Activated naive CD8-positive, alpha-beta T cell treated with anti-CD3 and anti-CD28 coated beads, Interleukin-2, amount 10 ng/mL, durations not matched to agents 7 days and 5 days (primary cell): ENCODE measurements at regions not wholly inside any gene's neighbourhood (a gene's known extent, or its start where the extent isn't known, plus 50 kb on each side); places are given as distances from the start of the nearest gene placed in this dataset.
"Not testable (repeated sequence)": the region's sequence is repeated elsewhere in the genome, so short reads cannot be mapped to it uniquely, and the experiment has no call there.

Experiments used
- ATAC-seq: fragments of 150-1000 bp; cut with Tn5 transposase; one replicate; pipeline ENCODE4 v1.10.0; 2021; ENCODE audit warnings: low read depth, moderate library complexity
- POLR2A ChIA-PET: fragments of 350-600 bp; sonication (Branson Sonifier 250); formaldehyde crosslinking; loops from one replicate; lab custom pipeline; 2021; ENCODE audit warnings: antibody characterized with exemption; lab: Charles Lee
- DNase-seq: peaks from one replicate; pipeline ENCODE4 v3.0.0; 2021
- H3K27ac Mint-ChIP-seq: one replicate; pipeline ENCODE4 v1.8.0; 2022; ENCODE audit warnings: mild to moderate bottlenecking, mixed read lengths
- H3K27me3 Mint-ChIP-seq: one replicate; pipeline ENCODE4 v1.8.0; 2022; ENCODE audit warnings: mild to moderate bottlenecking, moderate library complexity, mixed read lengths
- H3K36me3 Mint-ChIP-seq: one replicate; pipeline ENCODE4 v1.8.0; 2021; ENCODE audit warnings: mild to moderate bottlenecking, mixed read lengths
- H3K4me1 Mint-ChIP-seq: one replicate; pipeline ENCODE4 v1.8.0; 2021; ENCODE audit warnings: mixed read lengths
- H3K4me3 Mint-ChIP-seq: one replicate; pipeline ENCODE4 v1.8.0; 2022; ENCODE audit warnings: mild to moderate bottlenecking, moderate library complexity, mixed read lengths
- H3K9me3 Mint-ChIP-seq: one replicate; pipeline ENCODE4 v1.8.0; 2021; ENCODE audit warnings: mixed read lengths

DNA sequence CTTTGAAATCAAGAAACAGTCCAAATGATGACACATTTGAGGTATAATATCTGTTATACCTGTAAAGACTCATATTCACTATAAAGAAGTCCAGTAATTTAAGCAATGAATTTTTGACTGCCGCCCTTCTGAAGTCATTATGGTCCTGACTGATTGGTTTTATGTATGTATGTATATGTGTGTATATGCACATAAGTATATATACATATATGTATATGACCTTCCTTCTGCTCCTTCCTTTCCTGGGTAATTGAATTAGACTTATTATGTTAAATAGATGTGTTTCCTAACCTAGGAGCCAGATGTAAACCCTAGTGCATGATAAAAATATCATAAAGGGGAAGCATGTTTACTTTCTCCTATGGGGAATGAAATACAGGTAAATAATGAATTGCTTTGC is 343.1 kb upstream of the BRINP1 start:
- no peak for DNase-seq
- no peaks in the 10 kb centered on the region for H3K27me3 Mint-ChIP-seq
- no peaks in the 10 kb centered on the region for H3K36me3 Mint-ChIP-seq
- H3K9me3 Mint-ChIP-seq, result no peaks in the 10 kb centered on the region
- no peaks in the 10 kb centered on the region for H3K4me1 Mint-ChIP-seq
- ATAC-seq, result no peak
- POLR2A ChIA-PET, result no interaction called here
- no peak overlapping the region for H3K27ac Mint-ChIP-seq
- H3K4me3 Mint-ChIP-seq, result no peak overlapping the region

DNA sequence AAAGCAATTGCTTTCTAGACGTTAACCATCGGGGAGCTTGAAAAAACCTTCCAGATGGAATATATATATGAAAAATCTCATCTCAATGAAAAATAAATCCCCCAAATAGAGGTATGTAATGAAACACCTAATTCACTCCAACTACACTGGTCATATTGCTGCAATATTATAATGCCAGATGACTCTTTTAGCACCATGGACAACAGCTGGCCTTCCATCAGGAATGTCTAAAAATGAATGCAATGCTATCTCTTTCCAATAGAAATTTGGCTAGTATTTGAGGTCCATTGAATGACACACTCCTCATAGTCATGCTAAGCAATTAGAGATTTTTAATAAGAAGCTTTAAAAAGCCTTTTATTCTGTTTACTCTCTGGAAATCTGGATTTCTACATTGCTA is 340.2 kb upstream of the BRINP1 start:
- ATAC-seq (no peak), DNase-seq (no peak)
- H3K36me3 Mint-ChIP-seq, result no peaks in the 10 kb centered on the region
- H3K9me3 Mint-ChIP-seq, result peaks cover 3% of the 10 kb centered on the region
- H3K27ac Mint-ChIP-seq, result no peak overlapping the region
- H3K4me3 Mint-ChIP-seq, result no peak overlapping the region
- no peaks in the 10 kb centered on the region for H3K27me3 Mint-ChIP-seq
- no peaks in the 10 kb centered on the region for H3K4me1 Mint-ChIP-seq
- POLR2A ChIA-PET, result no interaction called here

DNA sequence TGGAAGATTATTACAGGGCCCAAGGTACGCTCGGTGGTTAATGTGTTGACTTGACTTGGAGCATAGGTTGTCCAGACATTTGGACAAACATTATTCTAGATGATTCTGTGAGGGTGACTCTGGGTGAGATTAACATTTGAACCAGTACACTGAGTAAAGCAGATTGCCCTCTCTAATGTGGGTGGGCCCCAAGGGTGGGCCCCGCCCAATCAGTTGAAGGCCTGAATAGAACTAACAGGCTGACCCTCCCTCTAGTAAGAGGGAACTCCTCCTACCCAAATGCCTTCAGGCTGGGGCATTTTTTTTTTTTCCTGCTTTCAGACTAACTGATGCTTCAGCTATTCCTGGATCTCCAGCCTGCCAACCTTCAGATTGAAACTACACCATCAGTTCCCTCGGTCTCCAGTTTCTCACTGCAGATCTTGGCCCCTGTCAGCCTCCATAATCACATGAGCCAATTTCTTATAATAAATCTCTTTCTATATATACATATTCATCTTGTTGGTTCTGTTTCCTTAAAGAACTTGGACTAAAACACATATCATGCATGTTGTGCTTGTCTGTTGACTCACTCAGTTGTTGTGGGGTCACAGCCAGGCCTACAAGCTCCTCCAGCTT is 338.1 kb upstream of the BRINP1 start:
- POLR2A ChIA-PET, result no interaction called here
- ATAC-seq, result no peak
- Mint-ChIP-seq H3K9me3 (peaks cover 3% of the 10 kb centered on the region), H3K4me3 (no peak overlapping the region), H3K27me3 (no peaks in the 10 kb centered on the region), H3K4me1 (no peaks in the 10 kb centered on the region), H3K27ac (no peak overlapping the region), H3K36me3 (no peaks in the 10 kb centered on the region)
- DNase-seq, result no peak

DNA sequence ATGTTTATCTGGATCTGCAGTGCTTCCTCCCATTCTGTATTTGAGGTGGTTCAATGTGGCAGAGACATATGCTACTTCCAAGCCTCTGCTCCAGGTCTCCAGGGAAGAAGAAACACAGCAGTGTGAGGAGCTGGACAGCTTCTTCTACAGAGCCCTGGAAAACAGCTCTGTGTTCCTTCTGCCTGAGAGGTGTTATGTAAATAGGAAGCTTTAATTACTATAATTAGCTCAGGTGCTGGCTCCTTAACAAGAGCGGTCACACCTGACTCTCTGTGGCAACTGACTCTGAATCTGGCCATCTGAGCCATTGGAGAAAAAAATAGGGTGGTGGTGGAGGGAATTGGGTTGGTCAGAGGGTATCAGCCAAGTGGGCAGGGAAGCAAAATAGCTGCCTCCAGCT is 332.4 kb upstream of the BRINP1 start:
- Mint-ChIP-seq H3K27me3 (no peaks in the 10 kb centered on the region), H3K4me3 (no peak overlapping the region), H3K9me3 (peaks cover 1% of the 10 kb centered on the region), H3K27ac (no peak overlapping the region), H3K4me1 (no peaks in the 10 kb centered on the region), H3K36me3 (no peaks in the 10 kb centered on the region)
- no peak for DNase-seq
- POLR2A ChIA-PET, result no interaction called here
- ATAC-seq, result no peak

DNA sequence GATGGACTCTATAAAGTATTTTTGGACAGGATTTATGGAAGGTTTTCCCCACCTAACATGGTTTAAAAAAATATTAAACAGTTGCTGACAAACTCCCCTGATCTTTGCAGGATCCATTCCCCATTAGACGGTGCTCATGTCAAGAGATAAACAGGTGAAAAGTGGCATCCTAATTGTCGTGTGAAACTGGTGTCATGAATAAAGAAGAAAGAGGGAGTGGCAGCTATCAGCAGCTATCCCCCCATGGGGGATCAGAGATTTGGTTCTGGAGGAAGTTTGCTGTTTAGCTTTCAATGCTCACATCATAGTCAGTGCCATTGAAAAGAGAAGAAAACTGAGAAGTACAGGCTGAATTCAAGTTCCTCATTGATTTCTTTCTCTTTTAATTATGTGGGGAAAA is 329.3 kb upstream of the BRINP1 start:
- ATAC-seq (no peak), DNase-seq (no peak)
- Mint-ChIP-seq H3K4me1 (no peaks in the 10 kb centered on the region), H3K27me3 (no peaks in the 10 kb centered on the region), H3K9me3 (no peaks in the 10 kb centered on the region), H3K36me3 (no peaks in the 10 kb centered on the region), H3K4me3 (no peak overlapping the region), H3K27ac (peak overlapping the region; percentile 17)
- POLR2A ChIA-PET, result no interaction called here

DNA sequence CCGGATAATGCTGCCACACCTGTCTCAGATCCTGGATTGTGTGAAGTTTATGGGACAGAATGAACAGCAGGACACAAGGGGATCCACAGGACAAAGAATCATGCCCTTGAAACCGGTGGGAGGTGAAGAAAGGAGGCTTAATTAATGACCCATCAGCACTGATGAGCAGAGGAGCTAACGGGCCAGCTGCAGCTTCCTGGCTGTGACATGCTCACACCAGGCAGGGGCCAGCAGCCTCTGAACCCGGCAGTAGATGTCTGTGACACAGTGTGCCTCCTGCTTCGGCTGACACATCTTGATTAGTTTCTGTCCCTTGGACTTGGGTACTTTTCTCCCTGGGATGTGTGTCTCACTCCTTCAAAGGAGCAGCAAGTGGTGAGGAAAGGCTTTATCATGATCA is 328.8 kb upstream of the BRINP1 start:
- Mint-ChIP-seq H3K9me3 (no peaks in the 10 kb centered on the region), H3K4me1 (no peaks in the 10 kb centered on the region), H3K27ac (no peak overlapping the region), H3K4me3 (no peak overlapping the region), H3K36me3 (no peaks in the 10 kb centered on the region), H3K27me3 (no peaks in the 10 kb centered on the region)
- ATAC-seq (no peak), DNase-seq (no peak)
- POLR2A ChIA-PET, result no interaction called here

DNA sequence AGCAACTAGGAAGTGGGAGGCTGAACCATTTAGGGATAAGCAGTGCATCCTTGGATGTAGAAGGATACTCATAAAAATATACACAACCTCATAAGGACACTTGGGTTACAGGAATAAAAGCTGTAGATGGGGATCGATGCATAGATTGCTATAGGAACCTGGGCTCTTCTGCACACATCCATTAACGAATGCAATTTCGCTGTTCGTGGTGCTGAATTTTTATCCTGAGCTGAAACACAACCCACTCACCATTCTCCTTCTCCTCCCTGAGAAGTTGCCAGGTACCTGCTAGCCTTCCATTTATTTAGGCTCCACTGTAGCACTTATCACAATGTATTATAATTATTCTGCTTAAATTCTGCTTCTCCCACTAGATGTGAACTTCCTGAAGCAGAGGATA is 320.6 kb upstream of the BRINP1 start:
- no peak for ATAC-seq
- Mint-ChIP-seq H3K36me3 (no peaks in the 10 kb centered on the region), H3K4me3 (no peak overlapping the region), H3K9me3 (no peaks in the 10 kb centered on the region), H3K4me1 (no peaks in the 10 kb centered on the region), H3K27me3 (no peaks in the 10 kb centered on the region), H3K27ac (no peak overlapping the region)
- POLR2A ChIA-PET, result no interaction called here
- no peak for DNase-seq

DNA sequence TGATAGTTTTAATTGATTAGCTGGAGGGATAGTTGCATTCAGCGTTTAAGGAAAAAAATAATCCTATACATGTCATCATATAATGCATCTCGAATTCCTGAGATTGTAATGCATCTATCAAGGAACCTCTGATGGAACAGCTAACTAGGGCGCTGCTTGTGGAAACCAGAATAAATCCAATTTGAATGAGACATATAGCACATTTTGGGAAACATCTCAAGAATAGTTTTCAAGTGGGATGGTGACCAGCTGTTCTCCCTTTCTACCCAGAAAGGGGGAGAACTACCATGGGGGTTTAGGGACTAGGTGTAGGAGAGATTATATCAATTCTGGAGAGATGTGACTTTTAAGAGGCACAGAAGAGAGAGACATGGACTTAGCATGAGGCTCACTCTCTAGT is 319.3 kb upstream of the BRINP1 start:
- H3K4me3 Mint-ChIP-seq, result no peak overlapping the region
- ATAC-seq, result no peak
- POLR2A ChIA-PET, result no interaction called here

DNA sequence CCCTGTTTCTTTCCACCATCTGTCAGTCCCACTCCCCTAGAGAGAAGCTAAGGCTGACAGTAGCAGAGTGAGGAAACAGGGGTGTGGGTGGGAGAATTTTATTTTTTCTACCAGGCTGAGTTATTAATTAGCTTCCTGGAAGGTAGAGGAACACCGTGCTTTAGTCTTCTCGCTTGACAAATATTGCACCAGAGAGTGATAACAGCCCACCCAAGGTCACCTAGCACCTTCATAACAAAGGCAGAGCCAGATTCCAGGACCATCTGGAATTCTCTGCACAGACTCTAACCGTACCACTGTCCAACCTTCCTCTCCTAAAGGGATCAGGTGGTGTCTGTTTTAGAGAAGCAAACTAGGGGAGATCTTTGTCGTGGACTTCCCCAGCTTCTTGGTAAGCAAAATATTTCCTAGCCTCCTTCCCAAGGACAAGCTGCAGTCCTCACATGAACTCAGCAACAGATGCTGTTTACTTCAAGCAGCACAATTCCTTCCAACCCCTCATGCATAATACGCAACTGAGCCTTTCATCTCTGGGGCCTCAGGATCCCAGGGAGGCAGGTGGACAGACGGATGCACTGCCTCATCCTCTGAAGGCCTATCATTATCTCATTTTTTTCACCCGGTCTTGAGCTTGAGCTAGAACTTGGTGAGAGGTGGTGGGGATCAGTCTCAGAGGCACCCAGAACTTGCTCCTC is 308.7 kb upstream of the BRINP1 start:
- Mint-ChIP-seq H3K27ac (no peak overlapping the region), H3K36me3 (no peaks in the 10 kb centered on the region), H3K27me3 (no peaks in the 10 kb centered on the region), H3K9me3 (peaks cover 2% of the 10 kb centered on the region), H3K4me3 (no peak overlapping the region), H3K4me1 (no peaks in the 10 kb centered on the region)
- ATAC-seq, result no peak
- no peak for DNase-seq
- POLR2A ChIA-PET, result no interaction called here

More for the DNA sequence above, 319.3 kb upstream of the BRINP1 start:
- no peak for DNase-seq
- H3K4me1 Mint-ChIP-seq, result no peaks in the 10 kb centered on the region
- H3K36me3 Mint-ChIP-seq, result no peaks in the 10 kb centered on the region
- no peaks in the 10 kb centered on the region for H3K9me3 Mint-ChIP-seq
- H3K27me3 Mint-ChIP-seq, result no peaks in the 10 kb centered on the region
- H3K27ac Mint-ChIP-seq, result no peak overlapping the region

DNA sequence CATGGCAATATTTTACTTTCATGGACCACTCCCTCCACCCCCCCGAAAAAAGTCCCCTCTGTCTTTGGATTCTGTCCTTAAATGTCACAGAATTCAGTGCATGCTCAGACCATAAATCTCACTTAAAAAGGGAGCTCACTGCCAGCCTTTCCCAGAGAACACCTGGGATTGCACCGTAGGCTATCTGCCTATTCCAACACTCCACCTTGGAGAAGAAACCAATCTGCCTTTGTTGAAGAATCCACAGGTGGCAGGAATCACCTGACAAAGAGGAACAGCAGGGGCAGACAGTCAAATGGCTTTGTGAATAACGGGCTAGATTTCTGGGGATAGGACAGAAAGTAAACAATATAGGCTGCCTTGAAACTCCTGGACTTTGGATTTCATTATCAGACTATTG is 306.7 kb upstream of the BRINP1 start:
- H3K9me3 Mint-ChIP-seq, result peaks cover 2% of the 10 kb centered on the region
- DNase-seq (no peak), ATAC-seq (no peak)
- no peak overlapping the region for H3K27ac Mint-ChIP-seq
- H3K4me3 Mint-ChIP-seq, result no peak overlapping the region
- no peaks in the 10 kb centered on the region for H3K36me3 Mint-ChIP-seq
- no peaks in the 10 kb centered on the region for H3K27me3 Mint-ChIP-seq
- POLR2A ChIA-PET, result no interaction called here
- no peaks in the 10 kb centered on the region for H3K4me1 Mint-ChIP-seq

DNA sequence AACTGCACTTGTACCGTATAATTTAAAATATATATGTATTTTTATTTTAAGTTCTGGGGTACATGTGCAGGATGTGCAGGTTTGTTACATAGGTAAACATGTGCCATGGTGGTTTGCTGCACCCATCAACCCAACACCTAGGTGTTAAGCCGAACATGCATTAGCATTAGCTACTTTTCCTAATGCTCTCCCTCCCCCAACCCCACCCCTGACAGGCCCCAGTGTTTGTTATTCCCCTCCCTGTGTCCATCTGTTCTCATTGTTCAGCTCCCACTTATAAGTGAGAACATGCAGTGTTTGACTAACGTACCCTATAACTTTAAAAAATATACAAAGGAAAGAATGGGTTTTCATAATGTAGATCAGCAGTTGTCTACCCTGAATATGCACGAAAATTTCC is 303.5 kb upstream of the BRINP1 start:
- H3K27ac Mint-ChIP-seq, H3K9me3 Mint-ChIP-seq, POLR2A ChIA-PET, H3K36me3 Mint-ChIP-seq, DNase-seq, ATAC-seq, H3K4me3 Mint-ChIP-seq, H3K27me3 Mint-ChIP-seq, H3K4me1 Mint-ChIP-seq: not testable (repeated sequence)

DNA sequence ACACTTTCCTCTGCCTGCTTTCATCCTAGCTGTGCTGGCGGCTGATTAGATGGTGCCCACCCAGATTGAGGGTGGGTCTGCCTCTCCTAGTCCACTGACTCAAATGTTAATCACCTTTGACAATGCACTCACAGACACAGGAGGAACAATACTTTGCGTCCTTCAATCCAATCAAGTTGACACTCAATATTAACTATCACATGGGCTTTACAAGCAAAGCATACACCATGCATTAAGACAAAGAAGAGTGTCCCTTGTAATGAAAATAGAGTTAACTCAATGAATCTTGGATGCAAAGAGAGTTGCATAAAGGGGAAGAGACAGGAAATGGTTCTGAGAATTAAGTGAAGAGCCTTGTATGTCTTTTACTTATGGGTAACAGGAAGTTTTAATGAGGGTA is 298.7 kb upstream of the BRINP1 start:
- POLR2A ChIA-PET, result no interaction called here

DNA sequence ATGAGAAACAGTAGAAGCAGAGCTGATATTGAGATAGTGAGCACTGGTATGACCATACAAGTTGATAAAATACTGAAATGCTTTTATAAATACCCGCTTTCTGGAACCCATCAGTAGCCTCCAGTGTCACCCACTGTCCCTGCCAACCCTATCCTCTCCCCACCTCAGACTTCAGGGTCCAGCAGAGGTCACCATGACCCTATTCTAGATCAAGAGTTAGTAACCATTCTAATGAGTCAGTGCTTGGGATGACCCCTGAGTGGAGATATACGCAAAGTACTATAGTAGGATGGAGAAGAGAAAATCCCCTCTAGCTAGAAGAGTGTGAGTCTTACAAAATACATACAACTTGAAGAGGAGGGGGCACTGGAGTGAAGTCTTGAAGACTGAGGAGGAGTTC is 297.9 kb upstream of the BRINP1 start:
- Mint-ChIP-seq H3K4me1 (no peaks in the 10 kb centered on the region), H3K36me3 (no peaks in the 10 kb centered on the region), H3K4me3 (no peak overlapping the region), H3K9me3 (no peaks in the 10 kb centered on the region), H3K27me3 (no peaks in the 10 kb centered on the region), H3K27ac (no peak overlapping the region)
- no peak for DNase-seq
- POLR2A ChIA-PET, result no interaction called here
- ATAC-seq, result no peak

More for the DNA sequence above, 298.7 kb upstream of the BRINP1 start:
- DNase-seq (no peak), ATAC-seq (no peak)
- Mint-ChIP-seq H3K27me3 (no peaks in the 10 kb centered on the region), H3K9me3 (no peaks in the 10 kb centered on the region), H3K4me3 (no peak overlapping the region), H3K36me3 (no peaks in the 10 kb centered on the region), H3K27ac (no peak overlapping the region), H3K4me1 (no peaks in the 10 kb centered on the region)

DNA sequence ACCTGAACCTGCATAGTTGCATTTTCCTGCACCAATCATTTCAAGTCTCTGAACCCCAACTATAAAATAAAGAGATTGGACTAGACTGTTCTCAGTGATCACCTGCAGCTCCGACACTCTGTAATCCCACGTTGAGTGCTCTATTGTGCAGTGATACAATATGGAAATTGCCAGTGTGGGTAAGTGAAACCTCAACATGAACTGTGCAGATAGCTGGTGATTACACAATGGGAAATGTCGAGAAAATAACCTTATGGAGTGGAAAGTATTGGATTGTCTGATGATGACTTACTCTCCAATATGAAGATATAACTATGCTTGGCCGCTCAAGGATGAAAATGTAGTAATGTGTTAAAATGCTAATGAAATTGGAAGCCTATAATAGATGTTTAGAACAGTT is 293.1 kb upstream of the BRINP1 start:
- Mint-ChIP-seq H3K4me1 (no peaks in the 10 kb centered on the region), H3K4me3 (no peak overlapping the region), H3K27me3 (no peaks in the 10 kb centered on the region), H3K9me3 (no peaks in the 10 kb centered on the region), H3K27ac (no peak overlapping the region), H3K36me3 (no peaks in the 10 kb centered on the region)
- ATAC-seq (no peak), DNase-seq (no peak)
- POLR2A ChIA-PET, result no interaction called here
